Astrocyte of the spinal cord (primary cell): ENCODE measurements at regions not wholly inside any gene's neighbourhood (a gene's known extent, or its start where the extent isn't known, plus 50 kb on each side); places are given as distances from the start of the nearest gene placed in this dataset.
A peak's percentile ranks its signal among the peaks of the same experiment; 100 is the strongest.
"Not testable (repeated sequence)": the region's sequence is repeated elsewhere in the genome, so short reads cannot be mapped to it uniquely, and the experiment has no call there.

ENCODE experiments used
- DNase-seq: peaks from one replicate; pipeline ENCODE4 v3.0.0; 2011; ENCODE audit warnings: low read depth, low spot score
- H3K4me3 ChIP-seq: 2 replicates; pipeline ENCODE4 v1.5.1; 2011; ENCODE audit warnings: low read depth, mild to moderate bottlenecking, low read length, moderate library complexity
- in situ Hi-C: cut with HindIII; loops from 2 replicates; pipeline ENCODE4 v1.10.0; 2017; ENCODE audit warnings: low sequenced_read_pairs
- TF ChIP-seq, protein P1 (sequence below): IDR thresholded peaks from 2 replicates; pipeline ENCODE4 v1.5.1; 2012; ENCODE audit warnings: low read depth, mild to moderate bottlenecking, low read length, inconsistent platforms

DNA sequence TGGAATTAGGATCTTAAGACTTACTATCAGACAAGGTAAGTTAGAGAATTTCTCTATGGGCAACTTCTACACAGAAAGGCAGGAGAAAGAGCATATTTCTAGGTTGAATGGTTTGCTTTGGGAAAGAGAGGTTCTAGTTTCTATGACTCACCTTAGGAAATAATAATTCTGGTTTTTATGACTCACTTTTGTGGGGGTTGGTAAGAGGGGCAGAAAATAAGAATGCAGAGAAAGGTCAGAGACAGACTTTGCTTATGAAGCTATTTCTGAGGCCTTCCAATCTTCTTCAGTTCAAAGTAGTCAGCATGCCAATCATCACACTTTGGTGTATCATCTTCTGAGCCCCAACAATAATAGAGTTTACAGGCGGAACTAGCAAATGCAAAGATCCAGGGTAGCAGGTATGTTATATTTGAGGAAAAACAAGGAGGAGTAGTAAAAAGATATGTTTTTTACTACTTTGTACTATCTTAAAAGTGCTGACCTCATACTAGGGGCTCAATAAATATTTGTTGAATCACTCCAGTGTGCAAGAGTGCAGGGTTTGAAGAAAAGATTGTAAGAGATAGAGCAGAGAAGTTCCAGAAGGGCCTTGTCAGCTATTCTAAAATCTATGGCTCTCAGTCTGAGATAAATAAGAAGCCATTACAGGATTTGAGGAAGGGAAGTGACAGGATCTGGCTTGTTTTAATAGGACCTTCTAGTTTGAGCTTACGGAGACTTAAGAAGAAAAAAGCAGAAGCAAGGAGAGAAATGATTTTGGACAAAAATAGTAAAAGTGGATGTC lies 56.7 kb upstream of the LRFN5 start:
- TF ChIP-seq, protein P1, sequence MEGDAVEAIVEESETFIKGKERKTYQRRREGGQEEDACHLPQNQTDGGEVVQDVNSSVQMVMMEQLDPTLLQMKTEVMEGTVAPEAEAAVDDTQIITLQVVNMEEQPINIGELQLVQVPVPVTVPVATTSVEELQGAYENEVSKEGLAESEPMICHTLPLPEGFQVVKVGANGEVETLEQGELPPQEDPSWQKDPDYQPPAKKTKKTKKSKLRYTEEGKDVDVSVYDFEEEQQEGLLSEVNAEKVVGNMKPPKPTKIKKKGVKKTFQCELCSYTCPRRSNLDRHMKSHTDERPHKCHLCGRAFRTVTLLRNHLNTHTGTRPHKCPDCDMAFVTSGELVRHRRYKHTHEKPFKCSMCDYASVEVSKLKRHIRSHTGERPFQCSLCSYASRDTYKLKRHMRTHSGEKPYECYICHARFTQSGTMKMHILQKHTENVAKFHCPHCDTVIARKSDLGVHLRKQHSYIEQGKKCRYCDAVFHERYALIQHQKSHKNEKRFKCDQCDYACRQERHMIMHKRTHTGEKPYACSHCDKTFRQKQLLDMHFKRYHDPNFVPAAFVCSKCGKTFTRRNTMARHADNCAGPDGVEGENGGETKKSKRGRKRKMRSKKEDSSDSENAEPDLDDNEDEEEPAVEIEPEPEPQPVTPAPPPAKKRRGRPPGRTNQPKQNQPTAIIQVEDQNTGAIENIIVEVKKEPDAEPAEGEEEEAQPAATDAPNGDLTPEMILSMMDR: no peak
- in situ Hi-C loops: no loop called here
- H3K4me3 ChIP-seq: no peak overlapping the region
- peak; percentile 78 for DNase-seq

DNA sequence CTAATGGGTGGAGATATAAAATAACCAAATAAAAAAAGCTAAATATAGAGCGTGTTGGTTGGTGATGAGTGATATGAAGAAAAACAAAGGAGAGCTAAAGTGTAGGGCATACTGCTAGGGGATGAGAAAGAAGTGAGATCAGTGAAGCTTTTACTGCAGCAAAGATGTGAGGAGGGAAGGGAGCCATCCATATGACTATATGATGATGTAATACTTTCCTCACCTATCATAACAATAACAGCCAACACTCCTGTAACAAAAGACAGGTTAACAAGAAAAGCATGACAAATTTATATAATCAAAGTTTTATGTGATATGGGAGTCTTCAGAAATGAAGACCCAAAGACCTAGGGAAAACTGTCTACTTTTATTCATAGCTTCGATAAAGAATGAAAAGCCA lies 57.4 kb upstream of the LRFN5 start:
- no peak overlapping the region for H3K4me3 ChIP-seq
- in situ Hi-C loops: no loop called here
- peak; percentile 18 for DNase-seq
- TF ChIP-seq, protein P1: no peak

DNA sequence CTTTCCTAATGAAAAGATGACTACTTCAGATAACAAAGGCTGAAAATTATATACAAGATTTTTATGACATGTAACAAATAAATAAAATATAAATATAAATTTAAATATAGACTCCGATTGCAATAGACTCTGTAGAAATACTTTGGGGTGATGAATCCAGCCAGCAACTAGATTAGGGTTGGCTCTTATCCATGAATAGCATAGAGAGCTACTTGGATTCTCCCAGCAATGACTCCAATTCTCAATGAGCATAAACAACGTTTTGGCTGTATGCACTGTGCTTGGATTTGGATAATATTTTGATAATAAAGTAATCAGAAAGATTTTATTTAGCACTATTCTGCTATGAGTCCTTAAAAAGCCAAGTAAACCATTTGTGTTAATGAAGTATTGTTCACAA lies 58.0 kb upstream of the LRFN5 start:
- peak; percentile 39 for DNase-seq

DNA sequence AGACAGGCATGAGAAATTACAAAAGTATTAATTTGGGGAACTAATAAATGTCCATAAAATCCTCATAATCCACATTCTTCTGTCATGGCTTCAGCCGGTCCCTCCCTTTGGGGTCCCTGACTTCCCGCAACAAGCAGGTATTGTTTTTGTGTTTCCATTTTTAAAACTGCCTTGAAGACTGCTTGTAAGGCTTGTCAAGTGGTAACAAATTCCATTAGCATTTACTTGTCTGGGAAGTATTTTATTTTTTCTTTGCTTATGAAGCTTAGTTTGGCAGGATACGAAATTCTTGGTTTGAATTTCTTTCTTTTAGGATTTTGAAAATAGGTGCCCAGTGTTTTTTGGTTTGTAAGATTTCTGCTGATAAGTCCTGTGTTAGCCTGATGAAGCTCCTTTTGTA lies 65.3 kb upstream of the LRFN5 start:
- in situ Hi-C loops: no loop called here
- TF ChIP-seq, protein P1: no peak
- no peak overlapping the region for H3K4me3 ChIP-seq
- DNase-seq: no peak

More for the DNA sequence above, 58.0 kb upstream of the LRFN5 start:
- in situ Hi-C loops: no loop called here
- H3K4me3 ChIP-seq: no peak overlapping the region
- TF ChIP-seq, protein P1: no peak

DNA sequence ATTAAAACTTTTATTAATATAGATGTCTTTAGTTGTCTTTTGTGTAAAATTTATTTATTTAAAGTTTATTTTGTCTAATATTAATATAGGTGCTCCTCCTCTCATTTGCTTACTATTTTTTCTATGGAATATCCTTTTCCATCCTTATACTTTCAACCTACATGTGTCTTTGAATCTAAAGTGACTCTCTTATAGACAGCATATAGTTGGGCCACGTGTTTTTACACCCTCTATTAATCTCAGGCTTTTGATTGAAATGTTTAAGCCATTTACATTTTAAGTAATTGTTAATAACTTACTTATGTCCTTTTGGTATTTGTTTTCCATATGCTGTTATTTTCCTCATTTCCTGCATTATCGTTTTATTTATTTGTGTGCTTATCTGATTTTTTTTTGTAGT lies 74.4 kb upstream of the LRFN5 start:
- in situ Hi-C loops: no loop called here
- no peak for DNase-seq
- TF ChIP-seq, protein P1: no peak
- no peak overlapping the region for H3K4me3 ChIP-seq

DNA sequence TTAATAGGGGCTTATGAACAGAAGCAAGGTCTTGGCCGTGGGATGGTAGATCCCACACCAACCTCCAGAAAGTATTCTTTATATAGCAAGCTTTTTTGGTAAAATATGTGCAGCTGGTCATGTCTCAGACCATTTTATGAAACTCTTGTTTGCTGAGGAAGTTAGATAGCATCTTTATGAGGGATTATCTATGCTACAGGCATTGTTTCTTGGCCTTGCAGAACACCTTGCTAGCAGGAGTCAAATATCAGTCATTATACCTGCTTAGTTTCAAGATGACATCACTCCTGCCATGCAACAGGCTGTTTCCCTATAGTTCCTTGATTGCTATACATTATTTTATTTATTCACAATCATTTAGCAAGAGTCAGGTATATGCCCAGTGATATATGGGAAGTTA lies 84.8 kb upstream of the LRFN5 start:
- in situ Hi-C loops: no loop called here
- H3K4me3 ChIP-seq: no peak overlapping the region
- TF ChIP-seq, protein P1: no peak
- DNase-seq: no peak

DNA sequence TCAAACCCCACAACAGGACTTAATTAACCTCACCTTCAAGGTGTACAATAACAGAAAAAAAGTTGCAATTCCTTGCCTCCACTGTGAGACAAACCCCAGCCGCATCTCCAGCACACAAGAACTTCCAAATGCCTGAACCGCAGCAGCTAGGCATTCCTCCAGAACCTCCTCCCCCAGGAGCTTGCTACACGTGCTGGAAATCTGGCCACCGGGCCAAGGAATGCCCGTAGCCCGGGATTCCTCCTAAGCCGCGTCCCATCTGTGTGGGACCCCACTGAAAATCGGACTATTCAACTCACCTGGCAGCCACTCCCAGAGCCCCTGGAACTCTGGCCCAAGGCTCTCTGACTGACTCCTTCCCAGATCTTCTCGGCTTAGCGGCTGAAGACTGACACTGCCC lies 88.6 kb upstream of the LRFN5 start:
- in situ Hi-C loops, DNase-seq, H3K4me3 ChIP-seq: not testable (repeated sequence)
